Liver (tissue), 3 donors: ENCODE measurements at regions not wholly inside any gene's neighbourhood (a gene's known extent, or its start where the extent isn't known, plus 50 kb on each side); places are given as distances from the start of the nearest gene placed in this dataset.

Source experiments
- CTCF ChIP-seq: fragments of 150-350 bp; IDR thresholded peaks from 2 replicates; pipeline ENCODE4 v1.5.1; 2017; ENCODE audit warnings: improper control_type of control experiment, low read depth, low read length; ENCODE audit not compliant: missing input control
- EGR1 ChIP-seq, 2 donors: IDR thresholded peaks; 2 replicates each; pipeline ENCODE4 v1.6.1; 2016 to 2018; ENCODE audit warnings: antibody characterized with exemption in 2 of 2, low read depth in 2 of 2
- HNF4A ChIP-seq, 2 donors: conservative IDR thresholded peaks; 2 replicates each; pipeline ENCODE4 v1.6.1; 2016; ENCODE audit warnings: antibody characterized with exemption in 2 of 2, mild to moderate bottlenecking in 2 of 2
- JUND ChIP-seq, 2 donors: IDR thresholded peaks; 2 replicates each; pipeline ENCODE4 v1.6.1; 2016; ENCODE audit warnings: antibody characterized with exemption in 2 of 2
- RAD21 ChIP-seq, 2 donors: IDR thresholded peaks; 2 replicates each; pipeline ENCODE4 v1.6.1; 2016; ENCODE audit warnings: antibody characterized with exemption in 2 of 2, mild to moderate bottlenecking in 2 of 2
- SP1 ChIP-seq: IDR thresholded peaks from 2 replicates; pipeline ENCODE4 v1.6.1; 2018; ENCODE audit warnings: antibody characterized with exemption, mild to moderate bottlenecking
- TAF1 ChIP-seq: conservative IDR thresholded peaks from 2 replicates; pipeline ENCODE4 v1.6.1; 2016; ENCODE audit warnings: antibody characterized with exemption, mild to moderate bottlenecking
- TF ChIP-seq, protein P1 (sequence below): IDR thresholded peaks from 2 replicates; pipeline ENCODE4 v1.6.1; 2016; ENCODE audit warnings: antibody characterized with exemption
- donor health status: healthy.
- donor health status: healthy.

GRCh38 chr1:820962-821361, 102.8 kb upstream of the SAMD11 start:
- no peak for TF ChIP-seq SP1
- no peak for TF ChIP-seq CTCF
- TF ChIP-seq EGR1 (IDR thresholded peaks at IDR 0.05; ENCODE audit: low read depth in 2 of 2), result no peak
- TF ChIP-seq TAF1, result no peak
- TF ChIP-seq RAD21 (IDR thresholded peaks at IDR 0.05), result no peak
- TF ChIP-seq JUND (IDR thresholded peaks at IDR 0.05), result no peak
- TF ChIP-seq, protein P1, sequence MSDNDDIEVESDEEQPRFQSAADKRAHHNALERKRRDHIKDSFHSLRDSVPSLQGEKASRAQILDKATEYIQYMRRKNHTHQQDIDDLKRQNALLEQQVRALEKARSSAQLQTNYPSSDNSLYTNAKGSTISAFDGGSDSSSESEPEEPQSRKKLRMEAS, result no peak
- TF ChIP-seq HNF4A (conservative IDR thresholded peaks at IDR 0.05), result no peak
